H1 (cell line): ENCODE measurements at regions not wholly inside any gene's neighbourhood (a gene's known extent, or its start where the extent isn't known, plus 50 kb on each side); places are given as distances from the start of the nearest gene placed in this dataset.

ENCODE experiments used
- CTCF ChIP-seq, 3 experiments: IDR thresholded peaks; 1 replicate in 2 of 3; 2 replicates in 1 of 3; pipeline versions ENCODE4 v1.5.1 to v1.6.1; 2011; ENCODE audit warnings: low read length in 3 of 3, mild to moderate bottlenecking in 3 of 3, inconsistent platforms in 2 of 3, low read depth in 1 of 3, moderate library complexity in 1 of 3; ENCODE audit not compliant: insufficient read depth in 1 of 3; ENCODE audit errors: control extremely low read depth in 1 of 3
- POLR2A ChIP-seq, 2 experiments: IDR thresholded peaks; 1 replicate in 1 of 2; 2 replicates in 1 of 2; pipeline ENCODE4 v1.6.1; 2011; ENCODE audit warnings: low read depth in 2 of 2, low read length in 2 of 2, mild to moderate bottlenecking in 2 of 2; ENCODE audit errors: control extremely low read depth in 1 of 2
- YY1 ChIP-seq: IDR thresholded peaks from 2 replicates; pipeline ENCODE4 v1.6.1; 2011; ENCODE audit warnings: low read depth, mild to moderate bottlenecking, low read length

DNA sequence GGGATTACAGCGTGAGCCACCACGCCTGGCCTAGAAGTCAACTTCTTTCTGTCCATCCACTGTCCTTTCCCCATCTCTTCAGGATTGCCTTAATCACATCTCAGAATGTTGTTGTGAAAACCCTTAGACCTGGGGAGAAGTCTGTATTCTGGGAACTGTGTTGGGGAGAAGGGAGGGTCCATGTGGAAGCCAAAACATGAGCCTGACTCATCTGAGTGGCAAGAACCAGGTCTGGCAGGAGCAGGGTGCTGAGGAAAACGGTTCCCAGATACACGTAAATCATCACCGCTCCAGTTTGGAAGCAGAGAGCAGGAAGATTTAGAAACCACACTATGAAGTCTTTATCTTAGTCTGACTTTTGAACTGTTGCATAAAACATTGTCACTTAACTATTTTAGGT, 245.6 kb upstream of the RGS6 start:
- TF ChIP-seq CTCF (IDR thresholded peaks at IDR 0.05; ENCODE audit: control extremely low read depth in 1 of 3, insufficient read depth in 1 of 3, low read depth in 1 of 3, low read length in 3 of 3) (no peak), POLR2A (IDR thresholded peaks at IDR 0.05; ENCODE audit: control extremely low read depth in 1 of 2, low read depth in 2 of 2, low read length in 2 of 2) (no peak), YY1 (no peak)
